ENCODE measurements at regions not wholly inside any gene's neighbourhood (a gene's known extent, or its start where the extent isn't known, plus 50 kb on each side); places are given as distances from the start of the nearest gene placed in this dataset.
"Not testable (repeated sequence)": the region's sequence is repeated elsewhere in the genome, so short reads cannot be mapped to it uniquely, and the experiment has no call there.

DNA sequence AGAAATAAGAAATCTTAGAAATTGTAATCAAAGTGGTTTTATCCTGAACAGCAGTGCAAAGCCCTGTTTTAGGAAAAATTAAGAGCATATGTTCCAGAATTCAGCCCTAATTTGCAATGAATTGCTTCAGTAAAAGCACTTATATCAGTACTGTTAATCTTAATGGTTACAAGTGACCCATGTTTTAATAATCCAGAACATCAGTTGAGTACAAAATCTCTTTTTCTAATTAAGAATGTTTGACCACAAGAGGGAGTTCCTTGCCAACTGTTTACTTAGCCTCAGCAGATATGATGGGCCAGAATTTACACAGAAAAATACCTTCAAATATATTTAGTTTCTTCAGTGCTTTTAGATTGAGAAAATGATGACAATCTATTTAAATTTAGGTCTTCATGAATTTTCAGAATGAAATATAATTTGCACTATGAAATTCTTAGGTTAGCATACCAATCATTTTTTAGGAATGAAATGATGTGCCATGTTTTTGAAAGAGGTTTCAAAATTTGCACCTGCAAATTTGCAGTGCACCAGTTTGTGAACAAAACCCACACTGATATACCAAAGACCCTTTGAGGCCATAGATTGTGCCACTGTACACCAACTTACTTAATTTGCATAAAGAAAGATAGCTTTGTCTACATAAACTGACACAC lies 926.3 kb upstream of the ARRDC3 start:
- DNase-seq = peak; percentile 54
- Histone ChIP-seq H3K4me1 (ENCODE audit: control insufficient read depth, insufficient read depth, low read depth, low read length) (no peaks in the 10 kb centered on the region), H3K4me2 (ENCODE audit: low read length, poor library complexity, severe bottlenecking) (no peak overlapping the region), H2BK120ac (ENCODE audit: low read depth, low read length) (no peak overlapping the region), H4K91ac (ENCODE audit: low read length) (no peak overlapping the region), H2AFZ (ENCODE audit: low read depth, low read length) (no peak overlapping the region), H3K79me1 (replicated peaks; ENCODE audit: low read length, poor library complexity, severe bottlenecking) (no peaks in the 10 kb centered on the region), H3K9me3 (ENCODE audit: control insufficient read depth, low read length) (no peaks in the 10 kb centered on the region), H3K36me3 (ENCODE audit: control insufficient read depth in 1 of 2, insufficient read depth in 2 of 2, low read depth in 1 of 2, low read length in 2 of 2) (no peaks in the 10 kb centered on the region), H3K27ac (ENCODE audit: low read length, poor library complexity, severe bottlenecking) (no peak overlapping the region), H3K9ac (ENCODE audit: low read length) (no peak overlapping the region), H3K4ac (ENCODE audit: low read depth in 1 of 2, low read length in 2 of 2) (no peak overlapping the region), H2BK5ac (ENCODE audit: low read depth, low read length, poor library complexity, severe bottlenecking) (no peak overlapping the region), H2BK12ac (ENCODE audit: low read length in 2 of 2) (no peak overlapping the region), H3K18ac (ENCODE audit: low read depth in 1 of 2, low read length in 2 of 2) (no peak overlapping the region), H2BK15ac (ENCODE audit: low read depth, poor library complexity, severe bottlenecking) (no peak overlapping the region), H2AK5ac (ENCODE audit: low read length, severe bottlenecking) (no peak overlapping the region), H3K14ac (ENCODE audit: low read length in 2 of 2) (no peak overlapping the region), H3K4me3 (ENCODE audit: insufficient read depth in 1 of 2, low read depth in 1 of 2, low read length in 2 of 2) (no peak overlapping the region), H3K27me3 (ENCODE audit: control insufficient read depth in 1 of 2, insufficient read depth in 1 of 2, low read length in 2 of 2) (no peaks in the 10 kb centered on the region), H3K23ac (ENCODE audit: low read length in 2 of 2) (no peak overlapping the region), H4K8ac (ENCODE audit: low read length) (no peak overlapping the region)

- Histone ChIP-seq H4K8ac (ENCODE audit: low read length) (no peak overlapping the region), H3K23ac (ENCODE audit: low read length in 2 of 2) (no peak overlapping the region), H3K27ac (ENCODE audit: low read length, poor library complexity, severe bottlenecking) (no peak overlapping the region), H2AFZ (ENCODE audit: low read depth, low read length) (no peak overlapping the region), H3K14ac (ENCODE audit: low read length in 2 of 2) (no peak overlapping the region), H3K4me1 (ENCODE audit: control insufficient read depth, insufficient read depth, low read depth, low read length) (no peaks in the 10 kb centered on the region), H3K9me3 (ENCODE audit: control insufficient read depth, low read length) (no peaks in the 10 kb centered on the region), H3K79me1 (replicated peaks; ENCODE audit: low read length, poor library complexity, severe bottlenecking) (no peaks in the 10 kb centered on the region), H3K9ac (ENCODE audit: low read length) (no peak overlapping the region), H3K4me2 (ENCODE audit: low read length, poor library complexity, severe bottlenecking) (no peak overlapping the region), H3K18ac (ENCODE audit: low read depth in 1 of 2, low read length in 2 of 2) (no peak overlapping the region), H4K91ac (ENCODE audit: low read length) (no peak overlapping the region), H2BK120ac (ENCODE audit: low read depth, low read length) (no peak overlapping the region), H2AK5ac (ENCODE audit: low read length, severe bottlenecking) (no peak overlapping the region), H2BK5ac (ENCODE audit: low read depth, low read length, poor library complexity, severe bottlenecking) (no peak overlapping the region), H3K36me3 (ENCODE audit: control insufficient read depth in 1 of 2, insufficient read depth in 2 of 2, low read depth in 1 of 2, low read length in 2 of 2) (no peaks in the 10 kb centered on the region), H2BK12ac (ENCODE audit: low read length in 2 of 2) (no peak overlapping the region), H2BK15ac (ENCODE audit: low read depth, poor library complexity, severe bottlenecking) (no peak overlapping the region), H3K4me3 (ENCODE audit: insufficient read depth in 1 of 2, low read depth in 1 of 2, low read length in 2 of 2) (no peak overlapping the region), H3K27me3 (ENCODE audit: control insufficient read depth in 1 of 2, insufficient read depth in 1 of 2, low read length in 2 of 2) (no peaks in the 10 kb centered on the region), H3K4ac (ENCODE audit: low read depth in 1 of 2, low read length in 2 of 2) (no peak overlapping the region)
- no peak for DNase-seq
Observed at GRCh38 chr5:92308679-92309078, 925.6 kb upstream of the ARRDC3 start.

- H3K36me3 ChIP-seq (ENCODE audit: control insufficient read depth in 1 of 2, insufficient read depth in 2 of 2, low read depth in 1 of 2, low read length in 2 of 2); H3K9ac ChIP-seq (ENCODE audit: low read length); H2AK5ac ChIP-seq (ENCODE audit: low read length, severe bottlenecking); H3K14ac ChIP-seq (ENCODE audit: low read length in 2 of 2); H3K9me3 ChIP-seq (ENCODE audit: control insufficient read depth, low read length); H2AFZ ChIP-seq (ENCODE audit: low read depth, low read length); H4K8ac ChIP-seq (ENCODE audit: low read length); H3K4me1 ChIP-seq (ENCODE audit: control insufficient read depth, insufficient read depth, low read depth, low read length); H2BK120ac ChIP-seq (ENCODE audit: low read depth, low read length); H3K23ac ChIP-seq (ENCODE audit: low read length in 2 of 2); H3K18ac ChIP-seq (ENCODE audit: low read depth in 1 of 2, low read length in 2 of 2); H3K79me1 ChIP-seq (replicated peaks; ENCODE audit: low read length, poor library complexity, severe bottlenecking); H3K27ac ChIP-seq (ENCODE audit: low read length, poor library complexity, severe bottlenecking); H3K4me2 ChIP-seq (ENCODE audit: low read length, poor library complexity, severe bottlenecking); DNase-seq; H4K91ac ChIP-seq (ENCODE audit: low read length); H2BK15ac ChIP-seq (ENCODE audit: low read depth, poor library complexity, severe bottlenecking); H3K4me3 ChIP-seq (ENCODE audit: insufficient read depth in 1 of 2, low read depth in 1 of 2, low read length in 2 of 2); H2BK12ac ChIP-seq (ENCODE audit: low read length in 2 of 2); H2BK5ac ChIP-seq (ENCODE audit: low read depth, low read length, poor library complexity, severe bottlenecking); H3K4ac ChIP-seq (ENCODE audit: low read depth in 1 of 2, low read length in 2 of 2); H3K27me3 ChIP-seq (ENCODE audit: control insufficient read depth in 1 of 2, insufficient read depth in 1 of 2, low read length in 2 of 2): not testable (repeated sequence)
- WGBS = 96% methylated on average over 15 of the region's 15 CpGs
Observed at GRCh38 chr5:92302356-92302755, 919.2 kb upstream of the ARRDC3 start.

- WGBS = 89% methylated on average over 1 of the region's 2 CpGs
Observed at GRCh38 chr5:92283521-92283920, 900.4 kb upstream of the ARRDC3 start.

More at GRCh38 chr5:92283521-92283920, 900.4 kb upstream of the ARRDC3 start:
- Histone ChIP-seq H3K9me3 (ENCODE audit: control insufficient read depth, low read length) (peaks cover 11% of the 10 kb centered on the region), H3K18ac (ENCODE audit: low read depth in 1 of 2, low read length in 2 of 2) (no peak overlapping the region), H4K8ac (ENCODE audit: low read length) (no peak overlapping the region), H2BK5ac (ENCODE audit: low read depth, low read length, poor library complexity, severe bottlenecking) (no peak overlapping the region), H3K27ac (ENCODE audit: low read length, poor library complexity, severe bottlenecking) (no peak overlapping the region), H2AFZ (ENCODE audit: low read depth, low read length) (no peak overlapping the region), H2BK12ac (ENCODE audit: low read length in 2 of 2) (no peak overlapping the region), H3K36me3 (ENCODE audit: control insufficient read depth in 1 of 2, insufficient read depth in 2 of 2, low read depth in 1 of 2, low read length in 2 of 2) (no peaks in the 10 kb centered on the region), H3K23ac (ENCODE audit: low read length in 2 of 2) (no peak overlapping the region), H3K14ac (ENCODE audit: low read length in 2 of 2) (no peak overlapping the region), H3K79me1 (replicated peaks; ENCODE audit: low read length, poor library complexity, severe bottlenecking) (no peaks in the 10 kb centered on the region), H4K91ac (ENCODE audit: low read length) (no peak overlapping the region), H2BK15ac (ENCODE audit: low read depth, poor library complexity, severe bottlenecking) (no peak overlapping the region), H3K27me3 (ENCODE audit: control insufficient read depth in 1 of 2, insufficient read depth in 1 of 2, low read length in 2 of 2) (no peaks in the 10 kb centered on the region), H3K4me2 (ENCODE audit: low read length, poor library complexity, severe bottlenecking) (no peak overlapping the region), H3K4me1 (ENCODE audit: control insufficient read depth, insufficient read depth, low read depth, low read length) (no peaks in the 10 kb centered on the region), H3K4me3 (ENCODE audit: insufficient read depth in 1 of 2, low read depth in 1 of 2, low read length in 2 of 2) (no peak overlapping the region), H3K4ac (ENCODE audit: low read depth in 1 of 2, low read length in 2 of 2) (no peak overlapping the region), H2BK120ac (ENCODE audit: low read depth, low read length) (no peak overlapping the region), H2AK5ac (ENCODE audit: low read length, severe bottlenecking) (no peak overlapping the region), H3K9ac (ENCODE audit: low read length) (no peak overlapping the region)
- DNase-seq = no peak
